Heart left ventricle (tissue), 16 donors: ENCODE measurements at regions not wholly inside any gene's neighbourhood (a gene's known extent, or its start where the extent isn't known, plus 50 kb on each side); places are given as distances from the start of the nearest gene placed in this dataset.

Experiments used
- ATAC-seq, 4 donors: fragments of 200-7000 bp; cut with Tn5 transposase; one replicate each; pipeline ENCODE4 v1.9.1; 2020 to 2022; ENCODE audit warnings: moderate library complexity in 4 of 4, mild to moderate bottlenecking in 3 of 4, moderate number of reproducible peaks in 1 of 4
- DNase-seq, 5 donors: peaks; one replicate each; pipeline ENCODE4 v3.0.0-alpha.2; 2020
- H3K27ac ChIP-seq, 12 donors: fragments of 200-600 bp; sonication (generic) in 4 of 12; one replicate each; pipeline versions ENCODE4 v1.5.0 to v1.8.0; 2016 to 2022; ENCODE audit warnings: mild to moderate bottlenecking in 2 of 12
- H3K27me3 ChIP-seq, 9 donors: fragments of 200-600 bp; sonication (generic) in 2 of 9; one replicate each; pipeline versions ENCODE4 v1.5.1 to v1.8.0; 2016 to 2022; ENCODE audit warnings: mild to moderate bottlenecking in 3 of 9
- H3K36me3 ChIP-seq, 9 donors: fragments of 200-600 bp; sonication (generic) in 2 of 9; one replicate each; pipeline versions ENCODE4 v1.5.0 to v1.8.0; 2018 to 2022; ENCODE audit warnings: mild to moderate bottlenecking in 2 of 9
- H3K4me1 ChIP-seq, 12 donors: fragments of 200-600 bp; sonication (generic) in 4 of 12; one replicate each; pipeline versions ENCODE4 v1.5.0 to v1.8.0; 2016 to 2022; ENCODE audit warnings: mild to moderate bottlenecking in 3 of 12
- H3K4me3 ChIP-seq, 12 donors: fragments of 200-600 bp; sonication (generic) in 4 of 12; one replicate each; pipeline versions ENCODE4 v1.5.0 to v1.8.0; 2017 to 2022; ENCODE audit warnings: mild to moderate bottlenecking in 9 of 12, moderate library complexity in 4 of 12
- H3K9me3 ChIP-seq, 12 donors: fragments of 200-600 bp; sonication (generic) in 4 of 12; one replicate each; pipeline versions ENCODE4 v1.5.0 to v1.8.0; 2016 to 2022; ENCODE audit warnings: mild to moderate bottlenecking in 1 of 12
- CTCF ChIP-seq, 12 donors: fragments of 200-600 bp; sonication (generic) in 4 of 12; IDR thresholded peaks; one replicate each; pipeline versions ENCODE4 v1.5.0 to v1.8.0; 2018 to 2022; ENCODE audit warnings: antibody characterized with exemption in 12 of 12, mild to moderate bottlenecking in 5 of 12
- POLR2A ChIP-seq, 2 donors: fragments of 450-650 bp; IDR thresholded peaks; one replicate each; pipeline ENCODE4 v1.6.1; 2017; ENCODE audit warnings: antibody characterized with exemption in 2 of 2, mild to moderate bottlenecking in 2 of 2, moderate library complexity in 2 of 2
- WGBS, 4 donors: extraction: QIAGEN DNeasy Blood & Tissue Kit in 2 of 4; methylation state at CpG; one replicate each; pipeline versions ENCODE4 v1.1.5 to v1.1.7; 2013 to 2018; 5-methylcytosine and 5-hydroxymethylcytosine counted together
- intact Hi-C, 10 donors: fragments of 100-400 bp; cut with DNase I; formaldehyde crosslinking; loops; one replicate each; pipeline versions ENCODE4 v1.11.1 to v1.14.2; 2022
- donor health status: ischemic (EF 13 %, LVEDD 7.1; RV severe dilation, severe dysfunction).
- donor health status: healthy with polysubstance abuse.
- donor health status: DM: no; HTN: yes; CAD: no.
- donor health status: DM: no; HTN: no; CAD: no.
- donor health status: ischemic (EF 25% LVEDD 6.9; RV normal size, moderate dysfunction).
- donor health status: ischemic (EF 25% LVEDD 5.7; RV mildly dilated, moderate dysfunction).
- donor health status: healthy.
- donor health status: DM: yes; HTN: yes; CAD: no.
- donor health status: ischemic (EF 35%, LVEDD 5.7; RV mildly dilated, moderate dysfunction).
- donor health status: nonischemic (EF 11% LVEDD 7.7; RV severe dilation, severe dysfunction).
- donor health status: DM: yes; HTN: yes; CAD: no.
- donor health status: PGD.
- donor health status: ischemic (EF 29% LVEDD 5.4; RV normal size, mild dysfunction).
- donor health status: nonischemic (EF 23%, LVEDD 6.1; RV moderate dilation, normal function).

- 89 to 94% (median 92%) methylated on average over 25 to 26 of the region's 26 CpGs for WGBS, 4 donors
- intact Hi-C loops = no loop called here
- Histone ChIP-seq H3K4me3 (no peak overlapping the region), H3K36me3 (no peaks in the 10 kb centered on the region), H3K27me3 (peaks cover 0 to 46% (median 4%) of the 10 kb centered on the region in 9 donors), H3K9me3 (no peaks in the 10 kb centered on the region), H3K27ac (no peak overlapping the region), H3K4me1 (peaks cover 0 to 10% (median 0%) of the 10 kb centered on the region in 12 donors)
- ATAC-seq (no peak), DNase-seq (peak in 2 of 5 donors; percentile 8 to 40)
- no peak for TF ChIP-seq CTCF (IDR thresholded peaks at IDR 0.05)
- no peak for TF ChIP-seq POLR2A (IDR thresholded peaks at IDR 0.05)
Measured at GRCh38 chr9:135256581-135257354, 169.3 kb downstream of the OLFM1 start.

- intact Hi-C loops = no loop called here
- no peak for ATAC-seq
- no peaks in the 10 kb centered on the region for H3K9me3 ChIP-seq
- H3K36me3 ChIP-seq = no peaks in the 10 kb centered on the region
- no peak overlapping the region for H3K4me3 ChIP-seq
- H3K27me3 ChIP-seq = peaks cover 0 to 45% (median 2%) of the 10 kb centered on the region in 9 donors
- no peak overlapping the region for H3K27ac ChIP-seq
- 91 to 97% (median 94%) methylated on average over 23 of the region's 23 CpGs for WGBS, 4 donors
- H3K4me1 ChIP-seq = peaks cover 0 to 10% (median 0%) of the 10 kb centered on the region in 12 donors
- peak in 2 of 5 donors; percentile 6 to 51 for DNase-seq
- no peak for TF ChIP-seq POLR2A (IDR thresholded peaks at IDR 0.05)
- no peak for TF ChIP-seq CTCF (IDR thresholded peaks at IDR 0.05)
Measured at GRCh38 chr9:135258461-135258860, 171.0 kb downstream of the OLFM1 start.

- no peak overlapping the region for H3K27ac ChIP-seq
- 90 to 91% (median 91%) methylated on average over 17 to 19 of the region's 19 CpGs for WGBS, 4 donors
- H3K27me3 ChIP-seq = peaks cover 0 to 44% (median 2%) of the 10 kb centered on the region in 9 donors
- H3K9me3 ChIP-seq = no peaks in the 10 kb centered on the region
- peaks cover 0 to 10% (median 0%) of the 10 kb centered on the region in 12 donors for H3K4me1 ChIP-seq
- no peak overlapping the region for H3K4me3 ChIP-seq
- H3K36me3 ChIP-seq = no peaks in the 10 kb centered on the region
- DNase-seq = no peak
- TF ChIP-seq CTCF (IDR thresholded peaks at IDR 0.05) = no peak
- no peak for ATAC-seq
- intact Hi-C loops = no loop called here
Measured at GRCh38 chr9:135259273-135259672, 171.8 kb downstream of the OLFM1 start.

- TF ChIP-seq POLR2A (IDR thresholded peaks at IDR 0.05) (no peak), CTCF (IDR thresholded peaks at IDR 0.05) (no peak)
- Histone ChIP-seq H3K27me3 (peaks cover 0 to 42% (median 2%) of the 10 kb centered on the region in 9 donors), H3K36me3 (no peaks in the 10 kb centered on the region), H3K9me3 (no peaks in the 10 kb centered on the region), H3K4me1 (peaks cover 0 to 10% (median 0%) of the 10 kb centered on the region in 12 donors), H3K4me3 (no peak overlapping the region), H3K27ac (no peak overlapping the region)
- DNase-seq = no peak
- intact Hi-C loops = no loop called here
- WGBS, 4 donors = 67 to 70% (median 68%) methylated on average over 35 of the region's 35 CpGs
- no peak for ATAC-seq
Measured at GRCh38 chr9:135260221-135261180, 173.0 kb downstream of the OLFM1 start.
